Neuronal stem cell (in vitro differentiated cells): ENCODE measurements at regions not wholly inside any gene's neighbourhood (a gene's known extent, or its start where the extent isn't known, plus 50 kb on each side); places are given as distances from the start of the nearest gene placed in this dataset.

Source experiments
- DNase-seq: peaks from one replicate; pipeline ENCODE4 v3.0.0-alpha.2; 2013; ENCODE audit warnings: low spot score
- H2AFZ ChIP-seq: one replicate; pipeline ENCODE4 v1.6.1; 2013; ENCODE audit warnings: mild to moderate bottlenecking, low read length, inconsistent platforms
- H2AK5ac ChIP-seq: 2 replicates; pipeline ENCODE4 v1.6.1; 2013; ENCODE audit warnings: low read depth, mild to moderate bottlenecking, inconsistent platforms, low read length, moderate library complexity, mixed read lengths
- H2BK120ac ChIP-seq: 2 replicates; pipeline ENCODE4 v1.6.1; 2013; ENCODE audit warnings: low read depth, mild to moderate bottlenecking, inconsistent platforms, low read length, moderate library complexity, mixed read lengths
- H2BK12ac ChIP-seq: one replicate; pipeline ENCODE4 v1.6.1; 2013; ENCODE audit warnings: low read length, inconsistent platforms
- H2BK15ac ChIP-seq: 2 replicates; pipeline ENCODE4 v1.6.1; 2013; ENCODE audit warnings: mild to moderate bottlenecking, low read length, inconsistent platforms, mixed read lengths
- H2BK5ac ChIP-seq: one replicate; pipeline ENCODE4 v1.6.1; 2013; ENCODE audit warnings: inconsistent platforms, mild to moderate bottlenecking, low read length, moderate library complexity
- H3K14ac ChIP-seq: one replicate; pipeline ENCODE4 v1.6.1; 2013; ENCODE audit warnings: low read length, inconsistent platforms
- H3K18ac ChIP-seq: 2 replicates; pipeline ENCODE4 v1.6.1; 2013; ENCODE audit warnings: low read length, inconsistent platforms
- H3K23ac ChIP-seq: 2 replicates; pipeline ENCODE4 v1.6.1; 2013; ENCODE audit warnings: low read depth, mild to moderate bottlenecking, mixed read lengths, low read length, inconsistent platforms; ENCODE audit not compliant: poor library complexity
- H3K27ac ChIP-seq: replicated peaks from 3 replicates; pipeline ENCODE4 v1.5.1; 2013; ENCODE audit warnings: low read length, inconsistent platforms
- H3K27me3 ChIP-seq, 3 experiments: 2 replicates each; pipeline ENCODE4 v1.6.1; 2013; ENCODE audit warnings: low read length in 3 of 3, mild to moderate bottlenecking in 2 of 3, inconsistent platforms in 1 of 3, low read depth in 1 of 3, mixed read lengths in 1 of 3, moderate library complexity in 1 of 3; ENCODE audit not compliant: control insufficient read depth in 3 of 3, insufficient read depth in 3 of 3
- H3K36me3 ChIP-seq, 2 donors: replicated peaks in 1 of 2; 2 replicates each; pipeline ENCODE4 v1.6.1; 2013; ENCODE audit warnings: low read length in 2 of 2; ENCODE audit not compliant: control insufficient read depth in 2 of 2, insufficient read depth in 2 of 2
- H3K4ac ChIP-seq: 2 replicates; pipeline ENCODE4 v1.6.1; 2013; ENCODE audit warnings: inconsistent platforms, mild to moderate bottlenecking, low read length, moderate library complexity
- H3K4me1 ChIP-seq, 2 donors: 1 replicate in 1 of 2; 2 replicates in 1 of 2; pipeline ENCODE4 v1.6.1; 2013; ENCODE audit warnings: low read length in 2 of 2, low read depth in 1 of 2; ENCODE audit not compliant: control insufficient read depth in 2 of 2, insufficient read depth in 1 of 2
- H3K4me2 ChIP-seq: one replicate; pipeline ENCODE4 v1.6.1; 2013; ENCODE audit warnings: mild to moderate bottlenecking, low read length, inconsistent platforms; ENCODE audit not compliant: insufficient read depth, poor library complexity, severe bottlenecking
- H3K4me3 ChIP-seq, 2 donors: 2 replicates each; pipeline ENCODE4 v1.5.1; 2013; ENCODE audit warnings: low read length in 2 of 2, mild to moderate bottlenecking in 2 of 2, inconsistent platforms in 1 of 2, moderate library complexity in 1 of 2
- H3K79me1 ChIP-seq: one replicate; pipeline ENCODE4 v1.6.1; 2013; ENCODE audit warnings: low read depth, mild to moderate bottlenecking, inconsistent platforms, low read length, moderate library complexity
- H3K9ac ChIP-seq: one replicate; pipeline ENCODE4 v1.6.1; 2013; ENCODE audit warnings: mild to moderate bottlenecking, low read depth, low read length, inconsistent platforms; ENCODE audit not compliant: poor library complexity
- H3K9me3 ChIP-seq, 2 donors: replicated peaks in 1 of 2; 2 replicates each; pipeline versions ENCODE3 to v1.6.1; 2013; ENCODE audit warnings: low read length in 2 of 2, mild to moderate bottlenecking in 2 of 2, inconsistent platforms in 1 of 2, low read depth in 1 of 2, mixed read lengths in 1 of 2, moderate library complexity in 1 of 2; ENCODE audit not compliant: control insufficient read depth in 2 of 2, insufficient read depth in 1 of 2
- H4K8ac ChIP-seq: one replicate; pipeline ENCODE4 v1.6.1; 2013; ENCODE audit warnings: low read depth, mild to moderate bottlenecking, inconsistent platforms, low read length, moderate library complexity
- H4K91ac ChIP-seq: one replicate; pipeline ENCODE4 v1.6.1; 2013; ENCODE audit warnings: low read length, low read depth, mild to moderate bottlenecking, inconsistent platforms; ENCODE audit not compliant: poor library complexity
- WGBS, 2 donors: extraction: QIAGEN DNeasy Blood & Tissue Kit; methylation state at CpG; one replicate each; pipeline ENCODE4 v1.1.7; 2013; ENCODE audit warnings: missing lambda C conversion rate in 2 of 2, mixed read lengths in 1 of 2; ENCODE audit not compliant: insufficient read length in 2 of 2, insufficient replicate concordance in 1 of 2; ENCODE audit errors: extremely low coverage in 2 of 2; 5-methylcytosine and 5-hydroxymethylcytosine counted together

DNA sequence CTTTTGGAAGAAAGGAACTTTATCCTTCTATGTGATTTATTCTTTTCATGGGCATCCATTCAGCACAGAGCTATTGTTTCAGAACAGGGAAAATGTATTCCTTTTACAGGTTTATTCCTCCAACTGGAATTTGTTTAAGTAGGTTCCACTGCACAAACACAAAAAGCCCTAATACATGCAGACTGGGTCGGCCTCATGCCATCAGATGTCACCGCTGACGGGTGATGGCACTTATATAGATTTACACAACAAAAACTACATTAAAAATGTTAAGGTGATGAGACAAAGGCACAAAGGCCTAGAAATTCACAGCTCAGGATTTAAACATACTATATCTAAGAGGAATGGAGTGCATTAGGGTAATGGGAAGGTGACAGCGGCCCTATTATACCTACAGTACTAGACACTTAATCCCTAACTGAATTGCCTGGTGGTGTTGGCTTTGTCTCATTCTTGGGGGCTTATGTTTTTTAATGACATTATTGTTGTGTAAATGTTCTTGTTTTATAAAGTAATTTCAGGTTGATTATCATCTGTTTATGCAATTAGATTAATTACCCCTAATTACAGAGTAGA lies 276.4 kb upstream of the PSMD7 start:
- Histone ChIP-seq H3K4me2 (no peak overlapping the region), H3K18ac (no peak overlapping the region), H3K27me3 (no peaks in the 10 kb centered on the region), H4K8ac (no peak overlapping the region), H3K4me3 (no peak overlapping the region), H3K14ac (no peak overlapping the region), H2AFZ (no peak overlapping the region), H3K9ac (no peak overlapping the region), H3K27ac (no peak overlapping the region), H4K91ac (no peak overlapping the region), H2BK15ac (no peak overlapping the region), H3K23ac (no peak overlapping the region), H2AK5ac (no peak overlapping the region), H3K4ac (no peak overlapping the region), H3K4me1 (peaks cover 2 to 20% of the 10 kb centered on the region in 2 donors), H2BK12ac (no peak overlapping the region), H3K79me1 (no peaks in the 10 kb centered on the region), H2BK5ac (no peak overlapping the region), H3K36me3 (no peaks in the 10 kb centered on the region), H2BK120ac (no peak overlapping the region), H3K9me3 (peaks cover 0 to 2% of the 10 kb centered on the region in 2 donors)
- peak; percentile 38 for DNase-seq
- no CpG with 5 or more reads among the region's 4 CpGs for WGBS, 2 donors

DNA sequence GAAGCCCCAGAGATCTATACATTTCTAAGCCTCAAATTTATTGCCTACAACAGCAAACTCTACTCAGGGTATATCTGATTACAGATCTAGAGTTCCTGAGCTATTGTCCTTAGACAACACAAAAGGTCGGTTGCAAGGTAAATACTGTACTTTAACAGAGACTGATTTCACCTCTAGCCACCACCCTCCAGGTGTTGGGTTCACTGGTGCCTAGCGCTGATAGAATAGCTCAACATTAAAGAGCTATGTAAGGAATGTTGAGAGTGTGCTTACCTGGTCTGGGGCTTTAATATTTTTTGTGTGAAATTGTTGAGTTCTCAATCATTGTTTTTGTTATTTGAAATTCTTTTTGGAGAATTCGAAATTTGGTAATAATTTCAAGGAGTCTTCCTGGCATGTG lies 277.0 kb upstream of the PSMD7 start:
- Histone ChIP-seq H3K79me1 (no peaks in the 10 kb centered on the region), H3K27me3 (no peaks in the 10 kb centered on the region), H2BK15ac (no peak overlapping the region), H3K4me2 (no peak overlapping the region), H3K4ac (no peak overlapping the region), H2BK5ac (no peak overlapping the region), H2BK120ac (no peak overlapping the region), H4K8ac (no peak overlapping the region), H3K14ac (no peak overlapping the region), H3K9ac (no peak overlapping the region), H3K23ac (no peak overlapping the region), H4K91ac (no peak overlapping the region), H3K4me3 (no peak overlapping the region), H2AFZ (no peak overlapping the region), H2BK12ac (no peak overlapping the region), H3K9me3 (peaks cover 0 to 2% of the 10 kb centered on the region in 2 donors), H3K18ac (no peak overlapping the region), H3K4me1 (peaks cover 2 to 16% of the 10 kb centered on the region in 2 donors), H3K36me3 (no peaks in the 10 kb centered on the region), H2AK5ac (no peak overlapping the region), H3K27ac (no peak overlapping the region)
- WGBS, 2 donors = 100% methylated on average over 1 of the region's 3 CpGs; no CpG with 5 or more reads in 1 of the 2 donors
- DNase-seq = no peak

GRCh38 chr16:74015953-74016352 lies 280.7 kb upstream of the PSMD7 start:
- no peak overlapping the region for H2BK15ac ChIP-seq

GRCh38 chr16:73998707-73999106 lies 297.9 kb upstream of the PSMD7 start:
- no peak overlapping the region for H2AK5ac ChIP-seq

More at GRCh38 chr16:74015953-74016352, 280.7 kb upstream of the PSMD7 start:
- Histone ChIP-seq H3K36me3 (no peaks in the 10 kb centered on the region), H3K14ac (no peak overlapping the region), H3K4me2 (no peak overlapping the region), H2BK12ac (no peak overlapping the region), H2AFZ (no peak overlapping the region), H3K9ac (no peak overlapping the region), H3K23ac (no peak overlapping the region), H2AK5ac (no peak overlapping the region), H3K27me3 (no peaks in the 10 kb centered on the region), H2BK120ac (no peak overlapping the region), H3K9me3 (peaks cover 0 to 2% of the 10 kb centered on the region in 2 donors), H2BK5ac (no peak overlapping the region), H3K4me1 (peaks cover 2 to 15% of the 10 kb centered on the region in 2 donors), H4K8ac (no peak overlapping the region), H3K27ac (no peak overlapping the region), H4K91ac (no peak overlapping the region), H3K79me1 (no peaks in the 10 kb centered on the region), H3K18ac (no peak overlapping the region), H3K4me3 (no peak overlapping the region), H3K4ac (no peak overlapping the region)
- DNase-seq = no peak

More at GRCh38 chr16:73998707-73999106, 297.9 kb upstream of the PSMD7 start:
- H3K23ac ChIP-seq = no peak overlapping the region
- H3K4me3 ChIP-seq = no peak overlapping the region
- no peaks in the 10 kb centered on the region for H3K79me1 ChIP-seq
- H3K4ac ChIP-seq = no peak overlapping the region
- no peak overlapping the region for H3K9ac ChIP-seq
- no peak overlapping the region for H2BK12ac ChIP-seq
- H3K27me3 ChIP-seq = peaks cover 0 to 3% (median 0%) of the 10 kb centered on the region in 3 experiments
- no CpG with 5 or more reads among the region's 2 CpGs for WGBS, 2 donors
- H3K27ac ChIP-seq = no peak overlapping the region
- H3K36me3 ChIP-seq = no peaks in the 10 kb centered on the region
- DNase-seq = no peak
- no peak overlapping the region for H3K14ac ChIP-seq
- H2BK5ac ChIP-seq = no peak overlapping the region
- peaks cover 0 to 8% of the 10 kb centered on the region in 2 donors for H3K9me3 ChIP-seq
- no peaks in the 10 kb centered on the region for H3K4me1 ChIP-seq
- no peak overlapping the region for H2BK15ac ChIP-seq
- H4K8ac ChIP-seq = no peak overlapping the region
- H2BK120ac ChIP-seq = no peak overlapping the region
- no peak overlapping the region for H3K4me2 ChIP-seq
- H4K91ac ChIP-seq = no peak overlapping the region
- H3K18ac ChIP-seq = no peak overlapping the region
- H2AFZ ChIP-seq = no peak overlapping the region
